Astrocyte of the spinal cord (primary cell): ENCODE measurements at regions not wholly inside any gene's neighbourhood (a gene's known extent, or its start where the extent isn't known, plus 50 kb on each side); places are given as distances from the start of the nearest gene placed in this dataset.

Source experiments
- DNase-seq: peaks from one replicate; pipeline ENCODE4 v3.0.0; 2011; ENCODE audit warnings: low read depth, low spot score
- H3K4me3 ChIP-seq: 2 replicates; pipeline ENCODE4 v1.5.1; 2011; ENCODE audit warnings: low read depth, mild to moderate bottlenecking, low read length, moderate library complexity
- CTCF ChIP-seq: IDR thresholded peaks from 2 replicates; pipeline ENCODE4 v1.5.1; 2012; ENCODE audit warnings: low read depth, mild to moderate bottlenecking, low read length, inconsistent platforms
- in situ Hi-C: cut with HindIII; loops from 2 replicates; pipeline ENCODE4 v1.10.0; 2017; ENCODE audit warnings: low sequenced_read_pairs

- no peak for DNase-seq
- TF ChIP-seq CTCF, result no peak
- in situ Hi-C loops, result no loop called here
- H3K4me3 ChIP-seq, result no peak overlapping the region
Measured at GRCh38 chr3:84621823-84622222, 337.0 kb upstream of the CADM2 start.

- DNase-seq, result no peak
- TF ChIP-seq CTCF, result no peak
- H3K4me3 ChIP-seq, result no peak overlapping the region
- in situ Hi-C loops, result no loop called here
Measured at GRCh38 chr3:84634668-84635067, 324.1 kb upstream of the CADM2 start.

DNA sequence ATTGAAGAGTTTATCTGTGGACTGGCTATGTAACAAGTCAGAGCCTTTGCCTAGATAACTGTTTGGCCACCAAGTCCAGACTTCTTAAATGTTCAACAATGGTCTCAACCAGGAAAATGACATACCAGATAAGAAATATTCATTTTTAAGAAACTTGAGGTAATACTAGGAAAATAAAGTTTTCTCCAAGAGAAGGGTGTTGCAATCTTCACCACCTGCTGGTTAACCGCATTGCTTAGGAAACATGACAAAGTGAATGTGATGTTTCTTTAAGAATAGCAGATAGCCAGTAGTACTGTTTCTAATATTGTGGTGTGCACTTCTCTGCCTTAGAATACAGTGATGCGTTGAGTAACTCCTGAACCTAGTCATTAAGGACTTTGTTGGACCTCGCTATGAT, 321.5 kb upstream of the CADM2 start:
- H3K4me3 ChIP-seq, result no peak overlapping the region
- no peak for DNase-seq
- in situ Hi-C loops, result no loop called here
- TF ChIP-seq CTCF, result no peak

- DNase-seq, result no peak
- in situ Hi-C loops, result no loop called here
- no peak overlapping the region for H3K4me3 ChIP-seq
- TF ChIP-seq CTCF, result no peak
Measured at GRCh38 chr3:84666468-84666867, 292.3 kb upstream of the CADM2 start.

GRCh38 chr3:84679211-84679610, 279.6 kb upstream of the CADM2 start:
- DNase-seq, result no peak
- no peak overlapping the region for H3K4me3 ChIP-seq
- in situ Hi-C loops, result no loop called here
- no peak for TF ChIP-seq CTCF

DNA sequence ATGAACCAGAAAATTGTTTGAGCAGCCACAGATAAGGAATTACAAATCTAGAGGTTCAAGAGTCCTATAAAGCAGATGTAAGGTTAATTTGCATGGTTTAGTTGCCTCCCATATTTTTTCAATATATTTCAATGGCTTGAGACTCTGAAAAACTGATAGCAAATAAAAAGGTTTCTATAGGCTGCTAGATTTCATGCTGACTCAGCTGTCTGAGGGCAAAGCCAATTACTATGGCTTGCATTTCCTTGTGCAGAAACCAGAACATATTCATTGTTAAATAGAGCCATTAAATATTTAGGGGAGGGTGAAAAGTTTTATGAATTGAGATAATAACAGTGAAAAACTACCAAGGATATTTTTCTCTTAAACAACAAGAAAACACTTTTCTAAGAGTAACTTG, 278.1 kb upstream of the CADM2 start:
- H3K4me3 ChIP-seq, result no peak overlapping the region
- DNase-seq, result no peak
- TF ChIP-seq CTCF, result no peak
- in situ Hi-C loops, result no loop called here

- in situ Hi-C loops, result no loop called here
- DNase-seq, result no peak
- H3K4me3 ChIP-seq, result no peak overlapping the region
- no peak for TF ChIP-seq CTCF
Measured at GRCh38 chr3:84683493-84683892, 275.3 kb upstream of the CADM2 start.
